Activated CD4-positive, alpha-beta T cell treated with anti-CD3 and anti-CD28 coated beads, Interleukin-2, Interleukin-6, amounts not matched to agents 100 ng/mL and 50 ng/mL, durations not matched to agents 16 hours and 8 hours (primary cell): ENCODE measurements at regions not wholly inside any gene's neighbourhood (a gene's known extent, or its start where the extent isn't known, plus 50 kb on each side); places are given as distances from the start of the nearest gene placed in this dataset.
A peak's percentile ranks its signal among the peaks of the same experiment; 100 is the strongest.
"Not testable (repeated sequence)": the region's sequence is repeated elsewhere in the genome, so short reads cannot be mapped to it uniquely, and the experiment has no call there.

Source experiments
- DNase-seq: peaks from one replicate; pipeline ENCODE4 v3.0.0-alpha.2; 2020

DNA sequence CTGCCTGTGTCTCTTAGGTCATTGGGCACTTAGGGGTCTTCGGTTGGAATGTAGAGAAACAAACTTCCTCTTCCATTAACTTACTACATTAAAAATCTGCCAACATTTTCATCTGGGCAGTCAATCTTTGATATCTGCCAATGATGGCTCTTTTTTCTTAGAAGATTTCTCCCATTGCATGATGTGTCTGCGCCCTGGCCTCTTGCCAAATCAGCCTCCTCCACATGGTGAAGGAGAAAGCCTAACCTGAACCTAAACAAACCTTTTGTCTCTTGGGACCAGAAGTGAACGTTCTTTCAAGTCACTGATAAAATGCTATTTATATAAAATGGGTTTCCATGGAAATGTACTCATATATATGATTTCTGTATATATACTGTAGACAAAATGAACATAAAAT lies 998.9 kb upstream of the GJE1 start:
- DNase-seq = no peak

DNA sequence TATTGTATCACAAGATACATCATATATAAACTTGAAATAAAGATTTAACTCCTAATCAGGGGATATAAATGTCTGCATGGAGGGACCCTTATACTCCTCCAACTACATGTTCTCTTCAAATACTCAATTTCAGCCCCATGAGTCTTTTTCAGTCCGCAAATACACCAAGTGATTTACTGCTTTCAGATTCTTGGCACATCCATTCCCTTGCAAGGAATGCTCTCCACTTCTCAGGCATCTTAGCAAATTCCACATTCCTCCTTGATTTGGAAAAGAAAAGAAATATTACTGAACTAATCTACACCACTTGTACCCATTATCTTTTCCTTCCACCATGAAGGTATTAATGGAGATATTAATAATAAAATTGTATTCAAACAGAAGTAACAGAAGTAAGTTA lies 999.4 kb upstream of the GJE1 start:
- no peak for DNase-seq

DNA sequence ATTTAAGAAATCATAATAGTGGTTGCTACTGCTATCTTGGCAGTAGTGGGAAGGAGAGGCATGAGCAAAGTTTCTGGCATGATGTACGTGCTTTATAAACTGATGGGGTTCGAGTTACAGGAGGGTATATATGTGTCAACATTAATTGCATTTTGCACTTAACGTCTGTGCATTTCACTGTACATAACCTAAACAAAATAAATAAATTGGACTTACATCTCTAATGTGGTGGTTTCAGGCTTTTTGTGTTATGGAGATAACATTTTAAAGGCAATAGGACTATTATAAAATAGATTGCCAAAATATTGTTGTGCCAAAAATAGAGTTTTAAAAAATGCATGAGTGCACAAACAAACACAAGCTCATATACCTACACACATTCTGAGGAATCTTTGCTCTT lies 1001.1 kb upstream of the GJE1 start:
- DNase-seq = no peak

DNA sequence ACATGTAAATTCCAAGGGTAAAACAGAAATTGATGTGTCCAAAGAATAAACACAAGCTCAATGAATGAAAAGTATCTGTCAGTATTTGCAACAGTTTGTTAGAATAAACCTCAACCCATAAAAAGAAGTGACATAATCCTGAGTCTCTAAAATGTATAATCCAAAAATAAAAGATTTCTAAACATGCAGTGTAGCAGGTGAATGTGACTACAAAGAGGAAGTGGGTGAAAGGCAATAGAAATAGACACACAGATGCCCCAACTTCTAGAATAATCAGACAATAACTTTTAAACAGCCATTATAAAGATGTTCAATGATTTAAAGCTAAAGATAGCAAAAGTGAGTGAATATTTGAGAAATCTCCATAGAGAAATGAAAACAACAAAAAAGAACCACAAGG lies 1009.2 kb upstream of the GJE1 start:
- no peak for DNase-seq

DNA sequence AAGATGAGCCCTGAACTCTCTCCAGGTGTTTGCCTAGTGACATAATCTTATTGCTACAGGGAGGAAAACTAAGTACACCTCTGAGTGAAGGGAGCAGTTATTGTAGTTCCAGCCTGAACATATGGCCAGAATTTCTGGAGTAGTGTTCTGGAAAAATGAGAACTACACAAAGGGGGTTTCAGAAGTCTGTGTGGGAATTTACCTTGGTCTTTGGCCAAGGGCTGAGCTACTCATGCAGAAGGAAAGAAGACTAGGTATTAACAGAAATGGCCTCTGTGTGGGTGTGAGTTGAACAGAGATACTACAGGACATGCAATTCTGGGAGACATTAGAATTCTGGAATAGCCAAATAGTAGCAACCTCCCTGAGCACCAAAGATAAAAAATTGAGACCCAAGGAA lies 1009.7 kb upstream of the GJE1 start:
- no peak for DNase-seq

DNA sequence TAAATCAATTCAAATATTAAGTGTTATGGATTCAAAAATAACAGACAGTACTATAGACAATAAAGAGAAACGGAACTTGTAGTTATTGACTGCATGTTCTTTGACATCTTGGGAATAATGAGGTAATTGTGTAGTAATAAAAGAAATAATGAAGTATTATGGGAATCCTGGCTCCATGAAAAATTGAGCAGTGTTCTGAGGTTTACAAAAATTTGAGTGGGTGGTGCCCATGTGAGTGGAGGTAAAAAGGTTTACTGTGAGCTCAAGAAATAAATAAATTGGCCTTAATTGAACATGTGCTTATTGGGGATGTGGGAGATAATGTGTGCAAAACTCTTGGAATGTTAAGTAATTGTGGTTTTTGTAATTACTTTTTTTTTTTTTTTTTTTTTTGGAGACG lies 1013.7 kb upstream of the GJE1 start:
- DNase-seq = no peak

DNA sequence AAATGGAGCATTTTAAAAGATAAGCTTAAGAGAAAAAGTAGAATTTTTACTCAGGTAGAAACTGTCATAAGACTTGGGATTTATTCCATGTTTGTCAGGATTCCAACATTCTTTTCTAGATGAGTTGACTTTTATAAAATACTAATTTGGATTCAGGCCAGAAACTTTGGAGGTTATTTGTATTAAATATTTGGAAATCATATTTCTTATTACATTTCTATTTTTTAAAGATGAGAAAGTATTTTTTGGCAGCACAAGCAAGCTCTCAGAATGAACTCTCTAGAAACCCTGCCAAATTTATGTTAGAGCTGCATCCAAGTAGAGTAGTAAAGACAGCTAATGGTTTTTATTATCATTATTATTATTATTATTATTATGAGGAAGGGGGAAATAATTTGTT lies 1014.9 kb upstream of the GJE1 start:
- no peak for DNase-seq

DNA sequence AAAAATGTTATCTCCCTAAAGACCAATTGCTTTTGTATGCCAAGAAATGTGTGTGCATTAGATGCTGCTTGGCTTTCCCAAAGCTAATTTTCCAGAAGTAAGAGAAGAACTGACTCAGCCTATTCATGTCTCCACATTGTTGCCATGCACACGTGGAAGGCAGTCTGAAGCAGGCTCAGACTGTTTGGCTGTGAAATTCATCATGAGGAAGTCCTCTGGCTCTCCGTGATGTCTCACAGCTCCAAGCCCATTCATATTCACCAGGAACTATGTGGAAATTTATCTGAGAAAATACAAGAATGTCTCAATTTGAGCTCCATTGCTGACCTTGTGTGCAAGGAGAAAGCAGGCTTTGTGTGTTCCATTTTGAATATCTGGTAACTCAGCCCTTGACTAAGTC lies 1022.2 kb upstream of the GJE1 start:
- DNase-seq = no peak

DNA sequence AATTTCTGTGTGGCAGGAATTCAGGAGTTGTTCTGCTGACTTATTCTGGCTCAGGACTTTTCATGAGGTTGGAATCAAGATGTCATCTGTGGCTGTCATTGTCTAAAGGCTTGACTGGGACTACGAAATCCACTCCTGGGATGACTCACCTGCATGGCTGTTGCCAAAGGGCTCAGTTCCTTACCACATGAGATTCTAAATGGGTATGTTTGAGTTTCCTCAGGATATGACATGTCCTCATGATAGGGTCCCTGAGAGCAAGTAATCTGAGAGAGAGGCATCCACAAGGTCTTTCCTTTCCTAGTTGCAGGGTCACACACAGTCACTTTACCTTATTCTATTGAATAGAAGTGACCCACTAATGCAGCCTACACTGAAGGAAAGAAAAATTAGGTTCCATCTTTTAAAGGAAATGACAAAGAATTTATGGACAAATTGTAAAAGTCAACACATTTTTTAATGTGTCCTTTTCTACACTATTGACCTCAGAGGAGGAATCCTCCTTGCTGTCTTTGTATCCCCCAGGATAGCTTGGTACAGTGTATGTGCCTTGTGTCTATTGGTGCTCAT lies 1025.0 kb upstream of the GJE1 start:
- peak; percentile 3 for DNase-seq

DNA sequence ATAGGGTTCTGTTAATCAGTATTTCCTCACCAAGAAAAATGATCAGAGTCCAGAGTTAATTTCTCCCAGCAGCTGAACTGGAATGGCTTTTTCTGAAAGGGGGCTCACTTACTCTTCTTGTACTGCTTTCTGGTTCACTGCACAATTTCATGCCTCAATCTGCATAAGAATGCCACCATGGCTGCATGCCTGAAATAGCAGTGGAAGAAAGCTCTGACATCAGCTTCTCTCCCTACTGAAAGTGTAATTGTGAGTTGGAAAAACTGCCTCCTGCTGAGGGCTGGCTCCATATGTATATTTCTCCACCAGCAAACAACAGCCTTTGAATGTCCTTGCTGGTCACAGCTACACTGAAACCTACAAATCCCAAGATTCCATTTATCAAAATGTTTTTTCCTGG lies 1027.2 kb upstream of the GJE1 start:
- DNase-seq = no peak

DNA sequence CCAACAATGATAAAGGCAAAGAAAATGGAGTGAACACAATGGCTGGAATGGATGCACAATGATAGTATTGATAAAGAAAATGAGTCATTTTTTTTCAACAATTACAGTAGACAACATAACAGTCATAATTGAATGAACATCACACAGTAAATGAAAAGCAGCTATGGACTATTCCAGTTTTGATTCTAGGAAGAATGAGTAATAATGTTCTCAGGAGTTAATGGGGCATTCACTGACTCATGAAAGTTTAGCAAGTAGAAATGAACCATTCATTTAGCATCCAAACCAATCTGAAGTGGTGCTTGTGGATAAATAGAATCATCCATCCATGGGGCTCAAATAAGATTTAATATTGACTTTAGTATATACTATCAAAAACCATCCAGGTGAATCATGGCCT lies 1029.5 kb upstream of the GJE1 start:
- peak; percentile 1 for DNase-seq

DNA sequence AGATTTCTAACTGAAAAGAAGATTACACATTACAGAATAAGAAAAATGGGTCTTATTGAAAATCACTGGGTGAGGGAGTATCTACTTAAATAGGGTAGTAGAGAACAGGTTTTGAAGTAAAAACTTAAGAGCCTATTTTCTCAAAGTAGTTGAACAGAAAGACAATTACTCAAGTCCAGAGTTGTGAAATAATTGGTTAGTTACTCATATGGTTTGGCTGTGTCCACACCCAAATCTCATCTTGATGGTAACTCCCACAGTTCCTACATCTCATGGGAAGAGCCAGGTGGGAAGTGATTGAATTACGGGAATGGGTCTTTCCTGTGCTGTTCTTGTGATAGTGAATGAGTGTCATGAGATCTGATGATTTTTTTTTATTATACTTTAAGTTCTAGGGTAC lies 1035.3 kb upstream of the GJE1 start:
- no peak for DNase-seq

DNA sequence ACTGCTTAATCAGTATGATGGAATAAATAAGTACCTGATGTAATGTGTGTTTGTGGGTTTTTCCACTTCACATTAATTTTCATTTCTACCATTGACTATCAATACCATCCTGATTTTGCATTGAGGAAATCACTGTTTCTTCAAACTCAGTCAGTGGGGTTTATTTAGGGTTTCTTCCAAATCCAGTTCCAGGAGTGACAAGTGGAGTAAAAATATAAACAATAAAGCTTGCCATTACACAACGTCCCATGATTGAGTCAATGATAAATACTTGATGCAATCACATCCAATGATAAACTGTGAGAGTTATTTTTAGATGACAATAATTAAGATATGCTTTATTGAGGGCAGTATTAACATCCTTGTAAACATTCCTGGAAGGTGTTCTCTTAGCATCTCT lies 1037.4 kb upstream of the GJE1 start:
- DNase-seq = no peak

DNA sequence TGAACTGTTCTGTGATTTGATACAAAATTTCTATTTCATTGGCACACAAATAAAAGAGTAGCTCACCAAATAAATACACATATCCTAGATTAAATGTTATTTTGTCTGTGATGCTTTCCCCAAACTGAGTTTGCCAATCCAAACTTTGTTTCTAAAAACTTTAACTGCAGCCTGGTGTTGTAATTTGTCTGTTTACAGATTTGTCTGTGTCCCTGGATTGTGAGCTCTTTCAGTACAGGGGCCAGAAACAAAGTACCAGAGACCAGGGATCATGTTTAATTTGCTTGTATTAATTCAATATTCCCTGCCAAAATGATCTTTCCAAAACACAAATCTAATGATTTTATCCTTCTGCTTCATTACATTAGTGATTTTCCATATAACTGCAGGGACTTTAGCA lies 1044.6 kb upstream of the GJE1 start:
- DNase-seq = no peak

DNA sequence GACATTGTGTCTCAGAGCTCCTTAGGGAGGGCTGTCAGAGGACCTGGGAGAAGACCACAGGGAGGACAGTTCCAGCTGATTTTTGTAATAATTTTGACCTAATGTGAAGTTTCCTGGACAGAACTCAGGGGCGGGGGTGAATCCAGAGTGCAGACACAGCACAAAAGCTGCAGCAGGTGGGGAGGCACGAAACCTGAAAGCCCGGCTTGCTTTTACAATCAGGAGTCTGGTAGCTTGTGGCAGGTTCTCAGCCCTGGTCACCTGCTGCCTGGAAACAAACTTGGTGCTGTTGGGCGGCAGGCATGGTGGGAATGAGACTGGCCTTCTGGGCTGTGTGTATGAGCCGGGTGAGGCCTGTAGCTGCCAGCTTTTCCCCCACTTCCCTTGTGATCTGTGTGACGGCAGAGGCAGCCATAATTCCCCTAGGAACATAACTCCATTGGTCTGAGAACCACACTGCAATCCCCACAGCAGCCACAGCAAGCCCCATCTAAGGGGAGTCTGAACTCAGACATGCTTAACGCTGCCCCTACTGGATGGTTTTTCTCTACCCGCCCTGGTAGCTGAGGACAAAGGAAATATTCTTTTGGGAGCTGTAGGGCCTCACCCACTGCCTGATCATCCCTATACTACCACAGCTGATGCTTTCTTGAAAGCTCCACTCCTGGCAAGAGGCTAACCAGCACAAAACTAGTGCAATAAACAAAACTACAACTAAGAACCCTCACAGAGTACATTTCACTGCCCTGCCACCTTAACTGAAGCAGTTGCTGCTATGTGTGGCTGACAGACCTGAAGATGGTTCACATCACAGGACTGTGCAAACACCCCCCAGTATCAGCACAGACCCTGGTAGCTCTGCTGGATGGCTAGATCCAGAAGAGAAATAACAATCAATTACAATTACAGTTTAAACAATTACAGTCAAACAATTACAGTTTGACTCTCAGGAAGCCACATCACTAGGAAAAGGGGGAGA lies 1055.1 kb upstream of the GJE1 start:
- DNase-seq = peak; percentile 21

DNA sequence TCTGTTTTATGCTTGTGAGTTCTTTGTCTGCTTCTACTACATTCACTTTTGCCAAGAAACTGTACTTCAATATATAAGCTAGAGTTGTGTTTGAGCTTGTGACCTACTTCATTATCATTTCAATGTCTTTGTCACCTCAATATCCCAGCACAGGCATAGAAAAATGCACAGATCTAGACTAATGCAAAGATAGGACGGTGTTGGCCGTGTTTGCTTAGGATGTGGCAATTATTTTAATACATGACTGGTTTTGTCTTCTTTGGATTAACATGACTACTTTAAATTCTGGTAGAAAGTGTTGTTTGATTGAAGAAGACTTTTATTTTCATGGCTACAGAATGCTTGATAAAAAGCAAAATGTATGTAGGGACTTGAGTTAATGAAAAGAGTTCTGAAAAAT lies 1075.0 kb upstream of the GJE1 start:
- no peak for DNase-seq

DNA sequence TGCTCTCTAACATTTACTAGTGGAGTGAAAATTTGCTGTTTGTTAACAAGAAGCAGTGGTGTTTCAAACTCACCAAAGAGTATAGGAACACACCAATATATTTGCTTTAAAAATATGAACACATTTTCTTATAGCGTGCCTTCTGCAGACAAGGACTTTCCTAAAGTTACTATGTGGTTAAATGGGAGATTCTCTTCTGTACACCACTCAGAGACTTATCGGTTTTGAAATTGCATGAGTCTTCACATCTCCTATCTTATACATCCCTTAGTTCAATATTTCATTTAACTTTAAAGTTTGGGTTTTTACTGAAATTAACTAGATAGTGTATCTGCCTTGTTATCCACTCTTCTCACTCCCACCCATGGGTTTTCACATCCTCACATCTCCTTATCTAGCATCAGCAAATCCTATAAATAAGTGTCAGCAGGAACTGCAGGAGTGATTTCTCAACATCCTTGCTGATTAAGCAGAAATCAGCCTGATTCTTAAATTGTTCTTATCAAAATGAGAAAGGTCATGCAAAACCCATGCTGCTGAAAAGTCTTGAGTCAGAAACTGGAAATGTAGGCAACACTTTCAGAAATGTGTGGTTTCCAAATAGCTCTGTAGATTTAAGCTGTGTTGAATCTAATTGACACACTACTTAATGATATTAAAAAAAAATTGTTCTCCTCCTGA lies 1075.6 kb upstream of the GJE1 start:
- DNase-seq = no peak

DNA sequence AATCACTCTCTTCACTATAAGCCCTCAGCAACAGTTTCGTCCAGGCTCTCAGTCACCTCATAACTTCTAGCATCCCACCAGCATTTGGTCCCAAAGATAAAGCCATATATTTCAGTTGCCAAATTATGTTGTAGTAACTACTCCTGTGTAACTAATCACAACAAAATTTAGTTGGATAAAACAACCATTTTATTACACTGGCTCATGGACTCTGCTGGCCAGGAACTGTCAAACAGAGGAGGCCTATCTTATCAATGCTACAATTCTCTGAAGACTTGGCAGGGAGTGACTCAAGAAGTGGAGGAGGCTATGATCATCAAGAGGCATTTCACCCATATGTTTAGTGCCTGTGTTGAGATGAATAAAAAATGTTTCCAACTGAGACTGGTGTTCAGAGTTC lies 1082.3 kb upstream of the GJE1 start:
- no peak for DNase-seq

DNA sequence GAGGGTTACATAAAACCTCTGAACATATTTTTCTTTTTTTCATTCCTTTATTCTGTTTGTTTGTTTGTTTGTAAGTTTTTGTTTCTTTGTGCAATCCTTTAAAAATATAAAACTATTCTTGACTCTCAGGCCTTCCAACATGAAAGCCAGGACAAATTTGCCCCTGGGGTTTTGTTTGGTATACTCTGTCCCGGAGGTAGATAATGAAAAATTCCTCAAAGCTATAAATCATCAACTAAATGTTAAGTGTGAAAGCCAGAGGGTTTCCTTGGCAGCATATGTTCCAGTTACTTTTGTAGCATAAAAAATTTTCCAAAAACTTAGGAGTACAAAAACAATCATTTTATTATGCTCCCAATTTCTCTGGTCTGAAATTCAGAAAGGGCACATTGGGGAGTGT lies 1084.3 kb upstream of the GJE1 start:
- no peak for DNase-seq

DNA sequence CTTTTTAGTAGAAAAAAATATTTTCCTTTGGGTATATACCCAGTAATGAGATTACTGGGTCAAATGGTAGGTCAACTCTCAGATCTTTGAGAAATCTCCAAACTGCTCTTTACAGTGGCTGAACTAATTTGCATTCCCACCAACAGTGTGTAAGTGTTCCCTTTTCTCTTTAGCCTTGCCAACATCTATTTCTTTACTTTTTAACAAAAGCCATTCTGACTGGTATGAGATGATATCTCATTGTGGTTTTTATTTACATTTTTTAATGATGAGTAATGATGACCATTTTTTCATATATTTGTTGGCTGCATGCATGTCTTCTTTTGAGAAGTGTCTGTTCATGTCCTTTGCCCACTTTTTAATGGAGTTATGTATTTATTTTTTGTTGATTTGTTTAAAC lies 1086.2 kb upstream of the GJE1 start:
- DNase-seq = not testable (repeated sequence)

DNA sequence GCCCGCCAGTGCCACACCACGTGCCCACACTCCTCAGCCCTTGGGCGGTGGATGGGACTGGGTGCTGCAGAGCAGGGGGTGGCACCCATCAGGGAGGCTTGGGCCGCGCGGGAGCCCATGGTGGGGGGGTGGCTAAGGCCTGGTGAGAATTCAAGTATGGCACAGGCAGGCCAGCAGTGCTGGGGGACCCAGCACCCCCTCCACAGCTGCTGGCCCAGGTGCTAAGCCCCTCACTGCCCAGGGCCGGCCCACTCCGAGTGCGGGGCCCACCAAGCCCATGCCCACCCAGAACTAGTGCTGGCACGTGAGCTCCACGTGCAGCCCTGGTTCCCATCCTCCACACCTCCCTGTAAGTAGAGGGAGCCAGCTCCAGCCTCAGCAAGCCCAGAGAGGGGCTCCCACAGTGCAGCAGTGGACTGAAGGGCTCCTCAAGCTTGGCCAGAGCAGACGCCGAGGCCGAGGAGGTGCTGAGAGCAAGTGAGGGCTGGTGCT lies 1091.1 kb upstream of the GJE1 start:
- no peak for DNase-seq

DNA sequence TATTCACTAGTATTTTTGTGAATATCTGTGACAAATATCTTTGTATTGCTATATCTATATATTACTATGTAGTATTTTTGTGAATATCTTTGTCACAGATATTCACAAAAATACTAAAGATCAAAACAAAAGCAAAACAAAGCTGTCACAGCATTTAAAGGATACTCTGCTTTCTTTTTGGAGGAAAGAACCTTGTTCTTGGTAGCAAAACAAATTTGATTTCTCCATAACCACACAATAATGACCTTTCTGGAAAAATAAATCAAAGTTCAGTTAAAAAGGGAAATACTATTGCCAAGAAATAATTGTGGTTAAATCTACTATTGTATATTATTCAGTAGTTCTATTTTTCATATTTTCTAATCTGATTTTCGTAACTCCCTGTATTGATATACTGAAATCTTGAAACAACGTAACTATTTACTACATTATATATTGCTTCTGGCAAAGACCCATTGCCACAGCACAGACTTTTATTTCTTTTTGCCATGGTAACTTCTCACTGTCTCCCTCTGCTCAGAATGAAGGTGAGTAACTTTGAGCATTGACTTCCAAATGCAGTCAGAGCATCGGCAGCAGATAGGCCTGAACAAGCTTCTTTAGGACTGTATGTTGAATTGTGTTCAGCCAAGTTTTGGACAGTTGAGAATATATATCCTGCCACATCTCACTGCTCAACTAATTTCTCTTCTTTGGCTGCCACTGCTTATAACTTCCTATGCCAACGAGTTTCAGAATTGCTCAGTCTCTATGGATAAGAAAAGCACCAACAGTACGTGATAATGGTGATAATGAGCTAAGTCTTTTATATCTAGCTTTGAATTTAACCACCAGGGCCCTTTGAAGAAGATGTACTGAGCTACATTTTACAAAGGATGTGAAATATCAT lies 1097.2 kb upstream of the GJE1 start:
- DNase-seq = no peak

DNA sequence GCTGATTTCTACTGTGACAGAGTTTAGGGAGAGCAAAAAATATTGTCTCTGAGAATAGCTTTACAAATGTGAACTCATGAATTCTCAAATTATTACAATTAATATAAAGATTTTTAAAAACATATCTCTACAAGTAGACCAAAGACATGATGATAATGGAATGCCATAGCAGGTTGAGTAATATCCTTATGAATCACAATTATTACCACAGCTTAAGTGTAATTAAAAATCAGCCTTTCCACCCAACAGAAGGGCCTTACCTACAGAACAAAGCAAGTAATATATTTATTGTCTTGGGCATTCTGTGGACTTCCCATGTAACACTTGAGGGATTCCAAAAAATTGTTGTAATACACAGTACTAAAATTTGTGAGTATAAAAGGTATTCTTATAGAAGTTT lies 1099.6 kb upstream of the GJE1 start:
- no peak for DNase-seq
